HG02884 (cell line): ENCODE measurements at regions not wholly inside any gene's neighbourhood (a gene's known extent, or its start where the extent isn't known, plus 50 kb on each side); places are given as distances from the start of the nearest gene placed in this dataset.

Experiments
- ATAC-seq: cut with Tn5 transposase; IDR thresholded peaks from one replicate; pipeline ENCODE4 v1.9.1; 2021; ENCODE audit warnings: mild to moderate bottlenecking, moderate library complexity; ENCODE audit not compliant: unreplicated experiment

DNA sequence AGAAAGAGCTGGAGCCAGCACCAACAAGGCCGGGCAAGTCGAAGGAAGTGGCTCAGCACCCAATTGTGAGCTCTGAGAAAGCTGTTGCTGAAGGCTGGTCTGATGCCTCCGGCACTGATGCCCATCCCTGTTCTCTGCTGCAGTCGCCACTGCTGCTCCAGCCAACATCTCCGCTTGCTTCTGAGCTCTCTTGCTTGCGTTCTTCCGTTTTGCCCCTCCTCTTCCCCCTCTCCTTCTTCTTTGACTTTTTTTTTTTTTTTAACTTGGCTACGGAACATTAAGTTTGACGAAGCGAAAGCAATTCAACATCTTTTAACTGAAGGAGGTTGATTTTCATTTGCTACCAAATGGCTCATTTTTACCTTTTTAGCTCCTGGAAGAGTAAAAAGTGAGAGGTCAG is 442.9 kb downstream of the MCTP2 start:
- ATAC-seq: no peak

- ATAC-seq: no peak
These were observed 445.9 kb downstream of the MCTP2 start for GRCh38 chr15:94677202-94677790.

- ATAC-seq: no peak
These were observed 450.8 kb downstream of the MCTP2 start for GRCh38 chr15:94682171-94682570.

- no peak for ATAC-seq
These were observed 452.5 kb downstream of the MCTP2 start for GRCh38 chr15:94683902-94684301.

GRCh38 chr15:94691169-94691568 is 459.8 kb downstream of the MCTP2 start:
- ATAC-seq: no peak

GRCh38 chr15:94692710-94693109 is 461.3 kb downstream of the MCTP2 start:
- no peak for ATAC-seq

DNA sequence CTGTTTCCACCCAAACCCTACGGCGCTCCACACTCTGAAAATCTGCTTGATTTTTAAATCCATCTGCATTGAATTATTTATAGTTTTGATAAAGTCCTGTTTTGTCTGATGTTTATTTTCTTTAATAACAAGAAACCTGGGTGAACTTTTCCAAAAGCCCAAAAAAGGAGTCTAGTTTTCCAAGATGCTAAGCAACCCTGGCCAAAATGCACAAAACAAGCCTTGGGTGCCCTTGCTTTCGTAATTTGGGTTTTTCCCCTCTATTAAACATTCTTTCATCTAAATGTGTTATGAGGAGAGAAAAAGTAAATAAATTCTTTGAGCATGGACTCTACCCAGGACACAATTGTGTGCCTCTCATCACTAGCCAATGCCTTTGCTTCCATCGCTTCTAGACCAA is 468.9 kb downstream of the MCTP2 start:
- no peak for ATAC-seq

DNA sequence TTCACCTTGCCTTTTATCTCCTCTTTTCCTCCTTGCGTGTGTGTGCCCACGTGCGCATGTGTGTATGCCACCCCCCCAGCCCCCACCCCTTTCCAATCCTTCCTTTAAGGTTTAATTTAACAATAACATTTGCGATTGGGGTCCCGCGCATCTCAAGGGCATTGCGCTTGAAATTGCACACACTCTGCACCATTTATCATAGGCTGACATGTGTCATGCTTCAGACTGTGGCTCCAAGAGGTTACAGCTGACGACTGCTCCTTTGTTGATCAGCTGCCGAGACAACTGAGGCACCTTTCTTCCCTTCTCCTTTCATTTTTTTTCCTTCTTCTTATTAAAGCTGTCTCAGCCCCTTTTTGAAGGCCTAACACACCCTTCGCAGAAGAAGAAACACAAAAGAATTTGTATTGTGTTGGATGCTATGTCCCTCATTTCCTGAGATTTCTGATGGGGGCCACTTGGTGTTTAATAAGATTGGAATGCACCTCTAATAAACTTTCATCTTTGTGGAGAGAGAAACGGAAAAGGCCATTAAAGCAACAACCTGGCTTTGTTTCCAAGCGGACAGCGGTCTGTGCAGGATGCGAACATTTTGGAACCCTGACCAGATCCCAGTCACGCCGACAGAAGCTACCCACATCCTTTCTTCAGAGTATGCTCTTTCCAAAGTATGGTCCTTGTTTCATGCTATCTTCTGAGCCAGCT is 470.1 kb downstream of the MCTP2 start:
- ATAC-seq: no peak

DNA sequence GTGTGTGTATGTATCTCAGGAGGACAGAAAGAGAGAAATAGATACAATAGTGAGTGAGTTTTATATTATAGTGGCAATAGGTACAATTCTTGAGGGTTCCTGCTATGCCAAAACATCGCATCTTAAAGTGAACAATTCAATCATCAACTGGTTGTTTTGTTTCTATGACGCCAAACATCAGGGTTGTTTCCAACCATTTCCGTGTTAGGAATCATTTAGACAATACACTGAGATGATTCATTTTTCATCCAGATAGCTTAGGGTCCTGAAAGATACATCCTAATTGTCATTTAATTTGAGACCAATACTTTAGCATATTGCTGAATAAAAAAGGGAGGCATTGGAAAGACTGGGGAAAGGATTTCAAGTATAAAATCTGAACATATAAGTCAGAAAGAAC is 472.2 kb downstream of the MCTP2 start:
- no peak for ATAC-seq

DNA sequence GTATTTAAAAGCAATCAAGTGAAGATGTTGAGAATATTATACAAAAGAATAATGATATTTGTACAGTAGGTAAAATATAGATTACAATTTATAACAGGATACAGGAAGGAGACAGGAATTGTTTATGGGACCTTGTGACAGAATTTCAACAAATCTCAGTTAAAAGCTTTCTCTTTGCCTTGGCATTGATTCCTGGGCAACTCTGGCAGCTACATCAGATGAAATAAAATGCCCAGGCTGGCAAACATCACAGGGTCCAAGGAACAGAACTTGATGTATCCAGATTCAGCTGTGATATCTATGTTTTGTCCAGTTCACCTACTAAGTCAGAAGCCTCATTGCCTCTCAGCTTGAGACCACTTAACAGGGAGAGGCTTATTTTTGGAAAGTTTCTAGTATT is 473.1 kb downstream of the MCTP2 start:
- no peak for ATAC-seq

- ATAC-seq: no peak
These were observed 473.6 kb downstream of the MCTP2 start for GRCh38 chr15:94704946-94705345.

DNA sequence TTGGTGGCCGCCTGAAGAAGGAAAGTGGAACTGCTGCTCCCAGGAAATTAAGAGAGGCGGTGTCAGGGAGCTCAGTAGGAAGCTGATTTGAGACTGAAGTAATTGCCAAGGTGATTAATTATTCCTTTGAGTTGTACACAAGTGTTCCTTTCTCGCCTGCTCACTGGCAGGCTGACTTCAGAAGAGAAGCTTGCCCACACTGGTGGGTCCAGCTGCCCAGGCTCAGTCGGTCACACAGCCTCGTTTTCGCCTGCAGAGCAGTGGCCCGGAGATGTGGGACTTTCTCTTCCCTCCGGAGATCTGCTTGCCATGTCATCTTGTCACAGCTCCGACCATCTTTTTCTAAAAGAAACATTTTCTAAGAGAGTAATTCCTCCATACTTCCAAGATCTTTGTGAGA is 478.0 kb downstream of the MCTP2 start:
- ATAC-seq: no peak

DNA sequence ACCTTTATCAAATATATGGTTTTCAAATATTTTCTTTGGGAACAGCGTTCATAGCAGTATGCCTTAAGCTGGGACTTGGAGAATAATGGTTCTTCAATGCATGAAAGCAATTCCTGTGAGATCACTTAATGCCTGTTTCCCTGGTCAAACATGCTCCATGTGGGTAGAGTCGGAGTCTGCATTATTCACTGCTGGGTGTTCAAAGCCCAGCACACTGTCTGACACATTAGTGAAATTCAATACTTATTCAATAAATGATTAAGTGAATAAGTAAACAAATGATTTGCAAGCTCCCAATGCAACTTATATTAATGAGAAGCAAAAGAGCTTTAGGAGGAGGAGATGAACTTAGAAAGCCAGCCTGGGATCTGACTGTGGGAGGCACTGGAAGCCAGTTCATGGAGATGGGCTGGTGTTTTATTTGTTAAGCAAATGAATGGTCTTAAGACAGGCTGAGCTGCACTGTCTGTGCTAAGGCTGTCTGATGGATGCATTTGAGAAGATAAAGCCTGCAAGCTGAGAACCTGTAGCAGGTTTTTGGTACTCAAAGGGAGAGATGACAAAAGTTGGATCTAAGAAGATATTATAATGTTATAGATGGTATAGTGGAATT is 490.8 kb downstream of the MCTP2 start:
- ATAC-seq: no peak

DNA sequence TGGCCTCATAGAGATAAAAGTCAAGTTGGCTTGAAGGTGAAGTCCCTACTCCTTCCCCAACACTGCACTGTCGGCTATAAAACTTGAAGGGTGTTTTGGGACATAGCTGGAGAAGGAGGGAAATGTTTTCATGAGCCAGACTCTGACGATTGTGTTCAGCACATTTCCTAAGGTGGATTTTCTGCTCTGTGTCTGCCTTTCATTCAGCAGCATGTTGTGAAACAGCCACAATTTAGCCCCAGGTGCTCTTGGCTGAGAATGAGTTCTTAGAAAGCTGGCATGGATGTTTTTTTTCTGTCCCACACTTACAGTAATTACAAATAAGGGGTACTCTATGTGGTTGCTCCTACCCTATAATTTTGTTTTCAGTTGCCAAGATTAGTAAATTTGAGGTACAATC is 492.4 kb downstream of the MCTP2 start:
- no peak for ATAC-seq

GRCh38 chr15:94731286-94731685 is 499.9 kb downstream of the MCTP2 start:
- no peak for ATAC-seq

- ATAC-seq: no peak
These were observed 503.1 kb downstream of the MCTP2 start for GRCh38 chr15:94734460-94734859.

DNA sequence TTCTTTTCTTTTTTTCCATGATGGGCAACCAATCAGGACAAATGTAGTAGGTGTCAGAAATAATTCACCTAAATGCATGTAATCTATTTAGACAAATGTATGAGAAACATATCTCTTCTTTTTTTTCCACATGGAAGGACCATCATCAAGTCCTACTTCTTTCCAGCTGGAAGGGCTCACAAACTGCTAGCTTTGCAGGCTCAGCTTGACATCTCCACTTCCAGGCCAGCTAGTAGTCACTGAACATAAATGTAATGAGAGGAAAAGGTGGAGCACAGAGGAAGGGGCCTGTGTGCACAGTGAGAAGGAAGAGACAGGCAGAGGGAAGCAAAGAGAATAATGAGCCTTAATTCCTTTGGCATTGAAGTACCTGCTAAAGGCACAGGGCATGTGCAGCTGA is 504.9 kb downstream of the MCTP2 start:
- ATAC-seq: no peak

- ATAC-seq: no peak
These were observed 508.3 kb downstream of the MCTP2 start for GRCh38 chr15:94739639-94740038.

GRCh38 chr15:94740469-94740868 is 509.1 kb downstream of the MCTP2 start:
- no peak for ATAC-seq

GRCh38 chr15:94743668-94744067 is 512.3 kb downstream of the MCTP2 start:
- ATAC-seq: no peak

DNA sequence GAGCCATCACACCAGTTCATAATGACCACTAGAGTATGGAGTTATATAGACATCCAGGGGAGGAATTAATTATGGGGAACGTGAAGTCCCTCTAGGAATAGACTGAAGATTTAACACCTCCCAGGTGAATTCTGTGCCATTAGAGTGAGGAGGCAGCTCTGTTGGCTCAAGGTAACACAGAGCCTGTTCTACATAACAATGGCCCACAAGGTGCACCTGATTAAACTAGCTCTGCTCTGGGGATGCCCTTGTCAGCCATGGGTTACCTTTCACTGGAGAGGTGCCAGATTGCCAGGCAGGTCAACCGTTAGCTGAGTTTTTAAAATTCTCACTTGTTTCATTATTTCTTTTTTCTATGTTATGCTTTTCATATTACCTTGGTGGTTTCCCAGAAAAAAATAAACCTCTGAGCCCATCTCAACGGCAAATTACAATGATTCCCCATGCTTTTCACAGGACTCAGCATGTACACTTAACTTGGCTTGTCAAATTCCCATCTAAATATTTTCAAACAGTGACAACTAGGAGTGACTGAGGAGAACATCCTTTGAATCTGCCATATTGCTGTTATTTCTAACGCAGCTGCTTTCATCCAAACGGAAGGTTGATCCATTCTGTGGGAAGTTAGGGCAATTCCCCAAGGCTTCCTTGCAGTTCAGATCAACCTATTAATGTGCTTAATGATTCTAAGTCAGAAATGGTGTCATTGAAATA is 512.9 kb downstream of the MCTP2 start:
- ATAC-seq: no peak

- no peak for ATAC-seq
These were observed 514.0 kb downstream of the MCTP2 start for GRCh38 chr15:94745371-94745770.
